Activated T-cell treated with anti-CD3 and anti-CD28 coated beads for 1 hour (primary cell): ENCODE measurements at regions not wholly inside any gene's neighbourhood (a gene's known extent, or its start where the extent isn't known, plus 50 kb on each side); places are given as distances from the start of the nearest gene placed in this dataset.

Source experiments
- DNase-seq: peaks from one replicate; pipeline ENCODE4 v3.0.0-alpha.2; 2020; ENCODE audit warnings: low read depth

- no peak for DNase-seq
Observed at GRCh38 chr18:2172881-2173280, 398.4 kb downstream of the METTL4 start.

GRCh38 chr18:2173486-2173885 lies 397.8 kb downstream of the METTL4 start:
- DNase-seq = no peak

GRCh38 chr18:2178036-2178435 lies 393.3 kb downstream of the METTL4 start:
- DNase-seq = no peak

GRCh38 chr18:2179498-2180183 lies 391.7 kb downstream of the METTL4 start:
- DNase-seq = no peak

GRCh38 chr18:2180586-2180985 lies 390.7 kb downstream of the METTL4 start:
- DNase-seq = no peak

GRCh38 chr18:2183432-2183831 lies 387.9 kb downstream of the METTL4 start:
- DNase-seq = no peak

GRCh38 chr18:2186967-2187366 lies 384.3 kb downstream of the METTL4 start:
- no peak for DNase-seq

- no peak for DNase-seq
Observed at GRCh38 chr18:2188258-2188657, 383.0 kb downstream of the METTL4 start.

- DNase-seq = no peak
Observed at GRCh38 chr18:2191180-2191790, 380.0 kb downstream of the METTL4 start.

- DNase-seq = no peak
Observed at GRCh38 chr18:2192562-2192961, 378.7 kb downstream of the METTL4 start.

- no peak for DNase-seq
Observed at GRCh38 chr18:2197946-2198345, 373.4 kb downstream of the METTL4 start.

GRCh38 chr18:2199060-2199459 lies 372.2 kb downstream of the METTL4 start:
- DNase-seq = no peak

- DNase-seq = no peak
Observed at GRCh38 chr18:2201036-2201600, 370.2 kb downstream of the METTL4 start.

GRCh38 chr18:2204736-2205135 lies 366.6 kb downstream of the METTL4 start:
- DNase-seq = no peak

- DNase-seq = no peak
Observed at GRCh38 chr18:2207294-2207693, 364.0 kb downstream of the METTL4 start.

- no peak for DNase-seq
Observed at GRCh38 chr18:2212598-2213205, 358.6 kb downstream of the METTL4 start.

GRCh38 chr18:2213905-2214304 lies 357.4 kb downstream of the METTL4 start:
- DNase-seq = no peak

GRCh38 chr18:2217356-2217755 lies 353.9 kb downstream of the METTL4 start:
- DNase-seq = no peak

- DNase-seq = no peak
Observed at GRCh38 chr18:2218101-2218500, 353.2 kb downstream of the METTL4 start.

GRCh38 chr18:2219706-2220105 lies 351.6 kb downstream of the METTL4 start:
- no peak for DNase-seq

GRCh38 chr18:2222270-2223185 lies 348.8 kb downstream of the METTL4 start:
- DNase-seq = no peak

- no peak for DNase-seq
Observed at GRCh38 chr18:2223449-2223848, 347.9 kb downstream of the METTL4 start.
